ENCODE measurements at regions not wholly inside any gene's neighbourhood (a gene's known extent, or its start where the extent isn't known, plus 50 kb on each side); places are given as distances from the start of the nearest gene placed in this dataset.

- Histone ChIP-seq H3K4me3 (no peak overlapping the region), H3K27ac (no peak overlapping the region), H3K4me2 (no peak overlapping the region), H3K4me1 (no peaks in the 10 kb centered on the region), H3K9me3 (no peaks in the 10 kb centered on the region)
- CTCF ChIA-PET = no interaction called here
- ATAC-seq (peak in 1 of 2 experiments; percentile 24; a peak in 2 of 6 replicates), FAIRE-seq (no peak), DNase-seq (ENCODE audit: low read depth in 1 of 2, low spot score in 1 of 2) (no peak)
- 46% methylated on average over 18 of the region's 18 CpGs for WGBS (ENCODE audit: missing lambda C conversion rate)
- POLR2A ChIA-PET = no interaction called here
- no peak for TF ChIP-seq CHD2 (IDR thresholded peaks at IDR 0.05; ENCODE audit: low read length, partially characterized antibody)
Measured at GRCh38 chrX:867966-868647, 237.5 kb downstream of the SHOX start.

- no peak for FAIRE-seq
- ATAC-seq = no peak
- TF ChIP-seq EHF (CRISPR knock-in tag; IDR thresholded peaks at IDR 0.05) (no peak), ZSCAN20 (CRISPR knock-in tag; IDR thresholded peaks at IDR 0.05) (no peak), HOXA7 (CRISPR knock-in tag; IDR thresholded peaks at IDR 0.05) (no peak), ZFP36 (IDR thresholded peaks at IDR 0.05; ENCODE audit: borderline replicate concordance, partially characterized antibody) (no peak), REST (IDR thresholded peaks at IDR 0.05) (no peak), ZNF302 (CRISPR knock-in tag; IDR thresholded peaks at IDR 0.05) (no peak), FOSB (CRISPR knock-in tag; IDR thresholded peaks at IDR 0.05) (no peak), JUNB (IDR thresholded peaks at IDR 0.05) (no peak), USF2 (IDR thresholded peaks at IDR 0.05) (no peak), RFX5 (IDR thresholded peaks at IDR 0.05) (no peak), CEBPB (IDR thresholded peaks at IDR 0.05) (no peak), CHD2 (IDR thresholded peaks at IDR 0.05; ENCODE audit: low read length, partially characterized antibody) (no peak), MYC (IDR thresholded peaks at IDR 0.05; ENCODE audit: borderline replicate concordance, low read length) (no peak), SMC3 (IDR thresholded peaks at IDR 0.05) (no peak), ELK1 (IDR thresholded peaks at IDR 0.05; ENCODE audit: low read depth, low read length) (no peak), CBX2 (IDR thresholded peaks at IDR 0.05; ENCODE audit: borderline replicate concordance, low read depth) (no peak)
- H3K4me3 ChIP-seq = no peak overlapping the region
- H3K9me3 ChIP-seq = no peaks in the 10 kb centered on the region
- no peaks in the 10 kb centered on the region for H3K4me1 ChIP-seq
- H3K27ac ChIP-seq = no peak overlapping the region
- DNase-seq (ENCODE audit: low read depth in 1 of 2, low spot score in 1 of 2) = no peak
- WGBS (ENCODE audit: missing lambda C conversion rate) = 72% methylated on average over 11 of the region's 11 CpGs
- no peak overlapping the region for H3K4me2 ChIP-seq
- CTCF ChIA-PET = no interaction called here
- POLR2A ChIA-PET = no interaction called here
Measured at GRCh38 chrX:867502-867901, 236.9 kb downstream of the SHOX start.

GRCh38 chrX:866441-866990 is 235.9 kb downstream of the SHOX start:
- no peak for TF ChIP-seq ESRRA (IDR thresholded peaks at IDR 0.05; ENCODE audit: borderline replicate concordance, low read length)
- TF ChIP-seq JUN (IDR thresholded peaks at IDR 0.05) = no peak
- TF ChIP-seq TP53 (CRISPR knock-in tag; IDR thresholded peaks at IDR 0.05) = no peak
- POLR2A ChIA-PET = no interaction called here
- Histone ChIP-seq H3K4me2 (no peak overlapping the region), H3K9me3 (no peaks in the 10 kb centered on the region), H3K4me1 (no peaks in the 10 kb centered on the region), H3K4me3 (no peak overlapping the region), H3K27ac (no peak overlapping the region)
- 39% methylated on average over 18 of the region's 18 CpGs for WGBS (ENCODE audit: missing lambda C conversion rate)
- ATAC-seq = no peak
- DNase-seq (ENCODE audit: low read depth in 1 of 2, low spot score in 1 of 2) = no peak
- CTCF ChIA-PET = no interaction called here
- FAIRE-seq = no peak
